AG09309 (cell line): ENCODE measurements at regions not wholly inside any gene's neighbourhood (a gene's known extent, or its start where the extent isn't known, plus 50 kb on each side); places are given as distances from the start of the nearest gene placed in this dataset.

Experiments used
- DNase-seq: peaks from one replicate; pipeline ENCODE4 v3.0.0-alpha.2; 2010; ENCODE audit warnings: low read depth
- H3K4me3 ChIP-seq: 2 replicates; pipeline ENCODE4 v1.5.1; 2011; ENCODE audit warnings: mild to moderate bottlenecking, low read depth, low read length, moderate library complexity; ENCODE audit not compliant: control insufficient read depth
- CTCF ChIP-seq: IDR thresholded peaks from 2 replicates; pipeline ENCODE4 v1.5.1; 2011; ENCODE audit warnings: mild to moderate bottlenecking, low read depth, low read length, inconsistent platforms; ENCODE audit not compliant: insufficient read depth, control insufficient read depth; ENCODE audit errors: missing control alignments

- no peak for DNase-seq
- H3K4me3 ChIP-seq, result no peak overlapping the region
- no peak for TF ChIP-seq CTCF
Measured at GRCh38 chr2:7895289-7895688, 786.6 kb upstream of the ID2 start.

GRCh38 chr2:7896940-7897487 lies 784.8 kb upstream of the ID2 start:
- DNase-seq, result no peak
- TF ChIP-seq CTCF, result no peak

GRCh38 chr2:7899241-7899640 lies 782.6 kb upstream of the ID2 start:
- no peak for DNase-seq
- H3K4me3 ChIP-seq, result no peak overlapping the region
- no peak for TF ChIP-seq CTCF

More at GRCh38 chr2:7896940-7897487, 784.8 kb upstream of the ID2 start:
- H3K4me3 ChIP-seq, result no peak overlapping the region

GRCh38 chr2:7899923-7900322 lies 781.9 kb upstream of the ID2 start:
- TF ChIP-seq CTCF, result no peak

GRCh38 chr2:7900593-7900992 lies 781.3 kb upstream of the ID2 start:
- TF ChIP-seq CTCF, result no peak
- H3K4me3 ChIP-seq, result no peak overlapping the region
- DNase-seq, result no peak

More at GRCh38 chr2:7899923-7900322, 781.9 kb upstream of the ID2 start:
- no peak for DNase-seq
- H3K4me3 ChIP-seq, result no peak overlapping the region

- DNase-seq, result no peak
- H3K4me3 ChIP-seq, result no peak overlapping the region
- no peak for TF ChIP-seq CTCF
Measured at GRCh38 chr2:7902251-7902765, 779.5 kb upstream of the ID2 start.
